ENCODE measurements at regions not wholly inside any gene's neighbourhood (a gene's known extent, or its start where the extent isn't known, plus 50 kb on each side); places are given as distances from the start of the nearest gene placed in this dataset.
A peak's percentile ranks its signal among the peaks of the same experiment; 100 is the strongest.

- no peak for DNase-seq
- Histone ChIP-seq H3K4me3 (ENCODE audit: low read length) (no peak overlapping the region), H3F3A (ENCODE audit: low read length, unreplicated experiment) (no peaks in the 10 kb centered on the region), H3K27me3 (ENCODE audit: low read length) (no peaks in the 10 kb centered on the region), H3K79me2 (ENCODE audit: low read length) (no peaks in the 10 kb centered on the region), H3K9me3 (ENCODE audit: low read length) (no peaks in the 10 kb centered on the region), H2AFZ (ENCODE audit: low read length) (no peak overlapping the region), H3K4me1 (ENCODE audit: insufficient read depth, low read length) (no peaks in the 10 kb centered on the region), H3K27ac (ENCODE audit: low read length) (no peak overlapping the region), H3K36me3 (ENCODE audit: low read depth, low read length) (no peaks in the 10 kb centered on the region), H3K9me2 (replicated peaks; ENCODE audit: low read length) (no peaks in the 10 kb centered on the region), H4K20me1 (ENCODE audit: low read length) (no peaks in the 10 kb centered on the region), H3K4me2 (ENCODE audit: low read length) (no peak overlapping the region), H3K9ac (ENCODE audit: low read length) (no peak overlapping the region)
- intact Hi-C loops (cut with micrococcal nuclease): no loop called here
- no peak for TF ChIP-seq EZH2phosphoT487 (IDR thresholded peaks at IDR 0.05; ENCODE audit: borderline replicate concordance, low read length)
- TF ChIP-seq EZH2 (IDR thresholded peaks at IDR 0.05; ENCODE audit: low read length, unreplicated experiment): no peak
- TF ChIP-seq CTCF (conservative IDR thresholded peaks at IDR 0.05; ENCODE audit: low read depth, low read length): no peak
- ChIA-PET CTCF (no interaction called here), POLR2A (ENCODE audit: unreplicated experiment) (no interaction called here)
- no TSS peak for BruUV-seq (replicated peaks)
- ATAC-seq: peak; percentile 37; the same call in 1 of the 2 replicates
Observed at GRCh38 chr12:115078334-115078733, 394.4 kb upstream of the TBX3 start.

- ATAC-seq (no peak), DNase-seq (no peak)
- no TSS peak for BruUV-seq (replicated peaks)
- no peaks in the 10 kb centered on the region for H3K79me2 ChIP-seq (ENCODE audit: low read length)
- H3K4me1 ChIP-seq (ENCODE audit: insufficient read depth, low read length): peaks cover 2% of the 10 kb centered on the region
- no peaks in the 10 kb centered on the region for H3K27me3 ChIP-seq (ENCODE audit: low read length)
- no peak overlapping the region for H3K27ac ChIP-seq (ENCODE audit: low read length)
- H4K20me1 ChIP-seq (ENCODE audit: low read length): no peaks in the 10 kb centered on the region
- CTCF ChIA-PET: no interaction called here
- no peaks in the 10 kb centered on the region for H3K36me3 ChIP-seq (ENCODE audit: low read depth, low read length)
- POLR2A ChIA-PET (ENCODE audit: unreplicated experiment): no interaction called here
- H3K4me2 ChIP-seq (ENCODE audit: low read length): no peak overlapping the region
- no peak overlapping the region for H3K9ac ChIP-seq (ENCODE audit: low read length)
- intact Hi-C loops (cut with micrococcal nuclease): no loop called here
- no peaks in the 10 kb centered on the region for H3K9me3 ChIP-seq (ENCODE audit: low read length)
- no peaks in the 10 kb centered on the region for H3K9me2 ChIP-seq (replicated peaks; ENCODE audit: low read length)
- no peak overlapping the region for H3K4me3 ChIP-seq (ENCODE audit: low read length)
- TF ChIP-seq EZH2phosphoT487 (IDR thresholded peaks at IDR 0.05; ENCODE audit: borderline replicate concordance, low read length): no peak
- no peak for TF ChIP-seq CTCF (conservative IDR thresholded peaks at IDR 0.05; ENCODE audit: low read depth, low read length)
- no peak for TF ChIP-seq EZH2 (IDR thresholded peaks at IDR 0.05; ENCODE audit: low read length, unreplicated experiment)
- H3F3A ChIP-seq (ENCODE audit: low read length, unreplicated experiment): no peaks in the 10 kb centered on the region
- no peak overlapping the region for H2AFZ ChIP-seq (ENCODE audit: low read length)
Observed at GRCh38 chr12:115075552-115076170, 391.7 kb upstream of the TBX3 start.

GRCh38 chr12:115074617-115075016 is 390.6 kb upstream of the TBX3 start:
- H3K9ac ChIP-seq (ENCODE audit: low read length): no peak overlapping the region
- BruUV-seq (replicated peaks): no TSS peak

More at GRCh38 chr12:115074617-115075016, 390.6 kb upstream of the TBX3 start:
- Histone ChIP-seq H4K20me1 (ENCODE audit: low read length) (no peaks in the 10 kb centered on the region), H3K4me3 (ENCODE audit: low read length) (no peak overlapping the region), H3K27ac (ENCODE audit: low read length) (no peak overlapping the region), H3K79me2 (ENCODE audit: low read length) (no peaks in the 10 kb centered on the region), H3K27me3 (ENCODE audit: low read length) (no peaks in the 10 kb centered on the region), H3K4me1 (ENCODE audit: insufficient read depth, low read length) (peaks cover 4% of the 10 kb centered on the region), H3K9me2 (replicated peaks; ENCODE audit: low read length) (no peaks in the 10 kb centered on the region), H3F3A (ENCODE audit: low read length, unreplicated experiment) (no peaks in the 10 kb centered on the region), H3K9me3 (ENCODE audit: low read length) (no peaks in the 10 kb centered on the region), H3K4me2 (ENCODE audit: low read length) (no peak overlapping the region), H3K36me3 (ENCODE audit: low read depth, low read length) (no peaks in the 10 kb centered on the region), H2AFZ (ENCODE audit: low read length) (no peak overlapping the region)
- no peak for ATAC-seq
- POLR2A ChIA-PET (ENCODE audit: unreplicated experiment): interaction anchor here (0.5 kb wide), 1 partner anchor 147 kb away, joined by 3 read pairs; no protein-coding TSS in a partner anchor
- no peak for DNase-seq
- intact Hi-C loops (cut with micrococcal nuclease): no loop called here
- CTCF ChIA-PET: no interaction called here
- TF ChIP-seq CTCF (conservative IDR thresholded peaks at IDR 0.05; ENCODE audit: low read depth, low read length) (no peak), EZH2phosphoT487 (IDR thresholded peaks at IDR 0.05; ENCODE audit: borderline replicate concordance, low read length) (no peak)
